ENCODE measurements at regions not wholly inside any gene's neighbourhood (a gene's known extent, or its start where the extent isn't known, plus 50 kb on each side); places are given as distances from the start of the nearest gene placed in this dataset.

- no peak for DNase-seq (ENCODE audit: low read depth in 2 of 2)
These were observed 612.2 kb upstream of the CXADR start for GRCh38 chr21:16900685-16901084.

- DNase-seq (ENCODE audit: low read depth in 2 of 2) = no peak
These were observed 604.8 kb upstream of the CXADR start for GRCh38 chr21:16908077-16908476.

- no peak for DNase-seq (ENCODE audit: low read depth in 2 of 2)
These were observed 602.2 kb upstream of the CXADR start for GRCh38 chr21:16910435-16911165.

GRCh38 chr21:16911166-16911607 lies 601.7 kb upstream of the CXADR start:
- DNase-seq (ENCODE audit: low read depth in 2 of 2) = no peak

GRCh38 chr21:16912075-16912474 lies 600.8 kb upstream of the CXADR start:
- DNase-seq (ENCODE audit: low read depth in 2 of 2) = no peak

- no peak for DNase-seq (ENCODE audit: low read depth in 2 of 2)
These were observed 599.8 kb upstream of the CXADR start for GRCh38 chr21:16913010-16913409.

GRCh38 chr21:16928439-16928838 lies 584.4 kb upstream of the CXADR start:
- no peak for DNase-seq (ENCODE audit: low read depth in 2 of 2)

- no peak for DNase-seq (ENCODE audit: low read depth in 2 of 2)
These were observed 580.5 kb upstream of the CXADR start for GRCh38 chr21:16932314-16932713.

GRCh38 chr21:16942703-16943102 lies 570.1 kb upstream of the CXADR start:
- DNase-seq (ENCODE audit: low read depth in 2 of 2) = no peak

- DNase-seq (ENCODE audit: low read depth in 2 of 2) = no peak
These were observed 569.6 kb upstream of the CXADR start for GRCh38 chr21:16943231-16943630.

- DNase-seq (ENCODE audit: low read depth in 2 of 2) = no peak
These were observed 567.3 kb upstream of the CXADR start for GRCh38 chr21:16945580-16945979.

GRCh38 chr21:16956824-16957223 lies 556.0 kb upstream of the CXADR start:
- no peak for DNase-seq (ENCODE audit: low read depth in 2 of 2)

GRCh38 chr21:16965424-16965823 lies 547.4 kb upstream of the CXADR start:
- DNase-seq (ENCODE audit: low read depth in 2 of 2) = no peak

- DNase-seq (ENCODE audit: low read depth in 2 of 2) = no peak
These were observed 544.4 kb upstream of the CXADR start for GRCh38 chr21:16968436-16968835.

- DNase-seq (ENCODE audit: low read depth in 2 of 2) = no peak
These were observed 543.2 kb upstream of the CXADR start for GRCh38 chr21:16969636-16970035.

- DNase-seq (ENCODE audit: low read depth in 2 of 2) = no peak
These were observed 538.8 kb upstream of the CXADR start for GRCh38 chr21:16974060-16974459.

GRCh38 chr21:16976193-16976592 lies 536.6 kb upstream of the CXADR start:
- DNase-seq (ENCODE audit: low read depth in 2 of 2) = no peak

GRCh38 chr21:16978309-16978895 lies 534.4 kb upstream of the CXADR start:
- DNase-seq (ENCODE audit: low read depth in 2 of 2) = no peak

- no peak for DNase-seq (ENCODE audit: low read depth in 2 of 2)
These were observed 533.3 kb upstream of the CXADR start for GRCh38 chr21:16979574-16979973.

GRCh38 chr21:16983420-16983819 lies 529.4 kb upstream of the CXADR start:
- no peak for DNase-seq (ENCODE audit: low read depth in 2 of 2)

- no peak for DNase-seq (ENCODE audit: low read depth in 2 of 2)
These were observed 520.4 kb upstream of the CXADR start for GRCh38 chr21:16992448-16992847.

GRCh38 chr21:16993416-16994038 lies 519.3 kb upstream of the CXADR start:
- DNase-seq (ENCODE audit: low read depth in 2 of 2) = no peak

GRCh38 chr21:17002594-17003257 lies 510.1 kb upstream of the CXADR start:
- no peak for DNase-seq (ENCODE audit: low read depth in 2 of 2)

Measured in fibroblast of skin of left biceps (primary cell).